Stimulated activated CD4-positive, alpha-beta T cell treated with anti-CD3 and anti-CD28 coated beads, Interleukin-4, amount 100 ng/mL, for 1 hour (primary cell): ENCODE measurements at regions not wholly inside any gene's neighbourhood (a gene's known extent, or its start where the extent isn't known, plus 50 kb on each side); places are given as distances from the start of the nearest gene placed in this dataset.

Source experiments
- DNase-seq: peaks from one replicate; pipeline ENCODE4 v3.0.0-alpha.2; 2020

- DNase-seq = no peak
These were observed 1644.0 kb downstream of the MAT2B start for GRCh38 chr5:165149431-165149830.

GRCh38 chr5:165152058-165152457 is 1646.6 kb downstream of the MAT2B start:
- no peak for DNase-seq

- no peak for DNase-seq
These were observed 1651.8 kb downstream of the MAT2B start for GRCh38 chr5:165157219-165157618.

GRCh38 chr5:165161204-165161603 is 1655.8 kb downstream of the MAT2B start:
- no peak for DNase-seq

- DNase-seq = no peak
These were observed 1658.4 kb downstream of the MAT2B start for GRCh38 chr5:165163861-165164260.

GRCh38 chr5:165173651-165174050 is 1668.2 kb downstream of the MAT2B start:
- no peak for DNase-seq

- DNase-seq = no peak
These were observed 1669.6 kb downstream of the MAT2B start for GRCh38 chr5:165175041-165175440.

GRCh38 chr5:165184183-165184582 is 1678.8 kb downstream of the MAT2B start:
- no peak for DNase-seq

GRCh38 chr5:165185716-165186115 is 1680.3 kb downstream of the MAT2B start:
- DNase-seq = no peak

GRCh38 chr5:165187815-165188214 is 1682.4 kb downstream of the MAT2B start:
- no peak for DNase-seq

GRCh38 chr5:165188556-165189175 is 1683.2 kb downstream of the MAT2B start:
- DNase-seq = no peak

- DNase-seq = no peak
These were observed 1691.5 kb downstream of the MAT2B start for GRCh38 chr5:165196961-165197360.

- DNase-seq = no peak
These were observed 1696.0 kb downstream of the MAT2B start for GRCh38 chr5:165201369-165201768.

- DNase-seq = no peak
These were observed 1696.5 kb downstream of the MAT2B start for GRCh38 chr5:165201771-165202518.

GRCh38 chr5:165202519-165202910 is 1697.1 kb downstream of the MAT2B start:
- no peak for DNase-seq

GRCh38 chr5:165209101-165209727 is 1703.8 kb downstream of the MAT2B start:
- DNase-seq = no peak

GRCh38 chr5:165224366-165225045 is 1719.1 kb downstream of the MAT2B start:
- DNase-seq = no peak

GRCh38 chr5:165227515-165227914 is 1722.1 kb downstream of the MAT2B start:
- DNase-seq = no peak

GRCh38 chr5:165228184-165228583 is 1722.8 kb downstream of the MAT2B start:
- no peak for DNase-seq

- no peak for DNase-seq
These were observed 1726.5 kb downstream of the MAT2B start for GRCh38 chr5:165231821-165232508.

- DNase-seq = no peak
These were observed 1727.2 kb downstream of the MAT2B start for GRCh38 chr5:165232509-165233028.

GRCh38 chr5:165241811-165242210 is 1736.4 kb downstream of the MAT2B start:
- no peak for DNase-seq

GRCh38 chr5:165242646-165243045 is 1737.2 kb downstream of the MAT2B start:
- no peak for DNase-seq
